Mesendoderm (in vitro differentiated cells): ENCODE measurements at regions not wholly inside any gene's neighbourhood (a gene's known extent, or its start where the extent isn't known, plus 50 kb on each side); places are given as distances from the start of the nearest gene placed in this dataset.

Experiments
- DNase-seq: peaks from one replicate; pipeline ENCODE4 v3.0.0; 2013
- H2AK5ac ChIP-seq: 2 replicates; pipeline ENCODE4 v1.6.1; 2013; ENCODE audit warnings: low read length, inconsistent platforms
- H2BK120ac ChIP-seq: 2 replicates; pipeline ENCODE4 v1.6.1; 2013; ENCODE audit warnings: low read depth, mild to moderate bottlenecking, low read length, moderate library complexity, mixed read lengths
- H2BK15ac ChIP-seq: replicated peaks from 2 replicates; pipeline ENCODE4 v1.6.1; 2013; ENCODE audit warnings: low read depth, mild to moderate bottlenecking, moderate library complexity
- H2BK5ac ChIP-seq: 2 replicates; pipeline ENCODE4 v1.6.1; 2013; ENCODE audit warnings: low read length, inconsistent platforms
- H3K18ac ChIP-seq: 2 replicates; pipeline ENCODE4 v1.6.1; 2013; ENCODE audit warnings: mild to moderate bottlenecking, low read length, mixed read lengths
- H3K23ac ChIP-seq: one replicate; pipeline ENCODE4 v1.6.1; 2013; ENCODE audit warnings: low read length
- H3K27ac ChIP-seq: 2 replicates; pipeline ENCODE4 v1.5.1; 2013; ENCODE audit warnings: low read depth, mild to moderate bottlenecking, inconsistent platforms, low read length, moderate library complexity
- H3K27me3 ChIP-seq: 2 replicates; pipeline ENCODE4 v1.6.1; 2013; ENCODE audit warnings: low read length, control low read depth, mild to moderate bottlenecking, inconsistent platforms; ENCODE audit not compliant: insufficient read depth, poor library complexity
- H3K36me3 ChIP-seq: 2 replicates; pipeline ENCODE4 v1.6.1; 2013; ENCODE audit warnings: low read length, inconsistent platforms; ENCODE audit not compliant: control insufficient read depth, insufficient read depth
- H3K4ac ChIP-seq: one replicate; pipeline ENCODE4 v1.6.1; 2013; ENCODE audit warnings: low read depth, mild to moderate bottlenecking, low read length, moderate library complexity
- H3K4me1 ChIP-seq: 2 replicates; pipeline ENCODE4 v1.6.1; 2013; ENCODE audit warnings: low read depth, low read length, inconsistent platforms; ENCODE audit not compliant: control insufficient read depth
- H3K4me2 ChIP-seq: 2 replicates; pipeline ENCODE4 v1.6.1; 2013; ENCODE audit warnings: low read length
- H3K4me3 ChIP-seq: 2 replicates; pipeline ENCODE4 v1.5.1; 2013; ENCODE audit warnings: mild to moderate bottlenecking, low read length
- H3K56ac ChIP-seq: one replicate; pipeline ENCODE4 v1.6.1; 2013; ENCODE audit warnings: low read length
- H3K79me1 ChIP-seq: 2 replicates; pipeline ENCODE4 v1.6.1; 2013; ENCODE audit warnings: low read length, inconsistent platforms
- H3K79me2 ChIP-seq: 2 replicates; pipeline ENCODE4 v1.6.1; 2013; ENCODE audit warnings: mild to moderate bottlenecking, low read length; ENCODE audit not compliant: control insufficient read depth, insufficient read depth
- H3K9ac ChIP-seq: 2 replicates; pipeline ENCODE4 v1.6.1; 2013; ENCODE audit warnings: low read length, inconsistent platforms
- H4K5ac ChIP-seq: one replicate; pipeline ENCODE4 v1.6.1; 2013; ENCODE audit warnings: low read length
- H4K8ac ChIP-seq: one replicate; pipeline ENCODE4 v1.6.1; 2013; ENCODE audit warnings: low read depth, mild to moderate bottlenecking, control low read depth, low read length, moderate library complexity
- WGBS: extraction: QIAGEN DNeasy Blood & Tissue Kit; methylation state at CpG from one replicate; pipeline ENCODE4 v1.1.7; 2013; ENCODE audit warnings: low lambda C conversion rate, missing lambda C conversion rate; ENCODE audit not compliant: insufficient coverage; ENCODE audit errors: extremely low coverage; 5-methylcytosine and 5-hydroxymethylcytosine counted together

DNA sequence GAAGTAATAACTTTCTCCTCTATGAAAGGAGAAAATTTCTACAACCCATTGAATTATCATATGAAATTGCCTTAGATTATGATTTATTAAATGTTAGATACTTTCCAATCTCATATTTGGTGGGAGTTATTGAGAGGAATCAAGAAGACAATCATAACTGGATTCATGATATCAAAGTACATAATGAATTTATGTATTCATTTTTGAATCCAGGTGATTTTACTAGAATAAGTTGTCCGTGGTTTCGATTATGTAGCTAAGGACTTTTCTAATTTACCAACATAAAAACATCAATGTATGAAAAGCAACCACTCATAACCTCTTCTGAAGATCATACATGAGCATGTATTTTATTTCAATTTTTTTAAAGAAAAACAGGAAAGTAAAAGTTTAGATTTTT lies 1225.0 kb upstream of the MIR17HG start:
- no peak overlapping the region for H2BK5ac ChIP-seq

DNA sequence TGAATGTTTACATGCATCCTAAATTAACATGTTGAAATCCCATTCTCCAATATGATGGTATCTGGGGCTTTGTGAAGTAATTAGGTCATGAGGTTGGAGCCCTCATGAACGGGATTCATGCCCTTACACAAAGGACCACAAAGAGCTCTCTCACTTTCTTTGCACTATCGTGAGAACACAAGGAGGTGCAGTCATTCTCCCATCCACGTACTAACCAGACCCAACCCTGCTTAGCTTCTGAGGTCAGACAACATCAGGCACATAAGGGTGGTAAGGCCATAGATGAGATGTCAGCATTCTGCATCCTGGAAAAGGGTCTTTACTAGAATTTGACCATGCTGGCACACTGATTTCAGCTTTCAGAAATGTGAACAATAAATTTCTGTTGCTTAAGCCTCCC lies 1211.9 kb upstream of the MIR17HG start:
- Histone ChIP-seq H2BK5ac (no peak overlapping the region), H3K4ac (no peak overlapping the region), H4K5ac (no peak overlapping the region), H3K36me3 (no peaks in the 10 kb centered on the region), H3K23ac (no peak overlapping the region), H3K4me3 (no peak overlapping the region), H3K79me1 (no peaks in the 10 kb centered on the region), H3K9ac (no peak overlapping the region), H2AK5ac (no peak overlapping the region), H3K27ac (no peak overlapping the region), H4K8ac (no peak overlapping the region), H3K27me3 (no peaks in the 10 kb centered on the region), H2BK15ac (no peak overlapping the region), H2BK120ac (no peak overlapping the region), H3K79me2 (no peaks in the 10 kb centered on the region), H3K56ac (no peak overlapping the region), H3K18ac (no peak overlapping the region), H3K4me1 (no peaks in the 10 kb centered on the region), H3K4me2 (no peak overlapping the region)
- no peak for DNase-seq
- WGBS, result no CpG with 5 or more reads among the region's 3 CpGs

More for the DNA sequence above, 1225.0 kb upstream of the MIR17HG start:
- no peak overlapping the region for H2AK5ac ChIP-seq
- no peak overlapping the region for H3K27ac ChIP-seq
- H3K56ac ChIP-seq, result no peak overlapping the region
- H3K4me1 ChIP-seq, result no peaks in the 10 kb centered on the region
- no peak overlapping the region for H3K4ac ChIP-seq
- H3K27me3 ChIP-seq, result no peaks in the 10 kb centered on the region
- H4K5ac ChIP-seq, result no peak overlapping the region
- no peak overlapping the region for H3K9ac ChIP-seq
- H3K4me3 ChIP-seq, result no peak overlapping the region
- H3K79me1 ChIP-seq, result no peaks in the 10 kb centered on the region
- H3K18ac ChIP-seq, result no peak overlapping the region
- no peak for DNase-seq
- no peak overlapping the region for H2BK120ac ChIP-seq
- H3K4me2 ChIP-seq, result no peak overlapping the region
- no peak overlapping the region for H4K8ac ChIP-seq
- H2BK15ac ChIP-seq, result no peak overlapping the region
- no peaks in the 10 kb centered on the region for H3K36me3 ChIP-seq
- no CpG with 5 or more reads among the region's 2 CpGs for WGBS
- no peaks in the 10 kb centered on the region for H3K79me2 ChIP-seq
- H3K23ac ChIP-seq, result no peak overlapping the region

DNA sequence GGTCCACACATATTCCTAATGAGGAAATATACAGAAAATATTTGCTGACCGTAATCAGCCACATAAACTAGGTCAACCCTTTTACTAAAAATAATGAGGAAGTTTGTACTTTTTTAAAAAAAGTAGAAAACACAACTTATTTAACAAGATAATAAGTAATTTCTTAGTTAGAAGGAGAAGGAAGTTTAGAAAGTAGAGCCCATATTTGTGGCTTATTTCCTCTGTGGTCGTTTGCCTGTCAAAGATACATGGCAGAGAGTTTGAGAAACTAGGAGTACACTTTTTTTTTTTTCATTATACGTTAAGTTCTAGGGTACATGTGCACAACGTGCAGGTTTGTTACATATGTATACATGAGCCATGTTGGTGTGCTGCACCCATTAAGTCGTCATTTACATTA lies 1205.2 kb upstream of the MIR17HG start:
- H3K18ac ChIP-seq, result no peak overlapping the region
- no peaks in the 10 kb centered on the region for H3K79me2 ChIP-seq
- DNase-seq, result no peak
- H4K8ac ChIP-seq, result no peak overlapping the region
- no peak overlapping the region for H3K4me3 ChIP-seq
- H2BK15ac ChIP-seq, result no peak overlapping the region
- no peaks in the 10 kb centered on the region for H3K36me3 ChIP-seq
- no peaks in the 10 kb centered on the region for H3K79me1 ChIP-seq
- no CpG with 5 or more reads among the region's 5 CpGs for WGBS
- H3K27ac ChIP-seq, result no peak overlapping the region
- no peak overlapping the region for H3K4ac ChIP-seq
- H3K9ac ChIP-seq, result no peak overlapping the region
- H2BK5ac ChIP-seq, result no peak overlapping the region
- H3K56ac ChIP-seq, result no peak overlapping the region
- H3K23ac ChIP-seq, result no peak overlapping the region
- no peak overlapping the region for H2AK5ac ChIP-seq
- no peaks in the 10 kb centered on the region for H3K27me3 ChIP-seq
- no peak overlapping the region for H3K4me2 ChIP-seq
- no peaks in the 10 kb centered on the region for H3K4me1 ChIP-seq
- no peak overlapping the region for H2BK120ac ChIP-seq
- no peak overlapping the region for H4K5ac ChIP-seq

DNA sequence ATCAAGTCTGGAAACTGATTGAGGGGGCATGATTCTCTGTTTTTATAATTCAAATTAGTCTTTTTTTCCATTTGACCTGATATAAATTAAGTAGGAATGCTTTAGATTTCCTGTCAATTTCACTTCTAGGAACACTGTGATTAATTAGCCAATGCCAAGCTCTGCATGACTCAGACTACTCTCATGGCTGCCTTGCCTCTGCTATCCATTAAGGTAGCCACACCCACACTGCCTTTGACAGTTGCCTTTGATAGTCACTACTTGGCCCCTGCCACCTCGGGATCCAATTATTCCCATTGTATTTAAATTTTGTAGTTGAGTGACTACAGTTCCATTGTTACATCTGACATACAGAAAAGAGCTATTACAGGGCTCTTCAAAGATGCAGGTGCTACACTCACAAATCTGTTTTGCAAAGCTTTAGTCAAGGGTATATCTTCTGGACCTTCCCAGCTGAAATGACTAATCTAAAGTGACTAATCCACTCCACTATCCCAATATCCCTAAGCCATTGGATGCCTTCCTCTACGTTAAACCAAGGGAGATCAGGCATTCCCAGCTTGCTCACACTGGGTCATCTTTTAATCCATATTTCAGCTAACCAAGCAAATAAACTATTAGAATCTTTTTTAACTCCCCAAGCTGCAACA lies 1193.1 kb upstream of the MIR17HG start:
- no peak overlapping the region for H4K5ac ChIP-seq
- H3K79me2 ChIP-seq, result no peaks in the 10 kb centered on the region
- no peak overlapping the region for H2AK5ac ChIP-seq
- H3K18ac ChIP-seq, result no peak overlapping the region
- H4K8ac ChIP-seq, result no peak overlapping the region
- no peak overlapping the region for H2BK120ac ChIP-seq
- H3K27me3 ChIP-seq, result no peaks in the 10 kb centered on the region
- H3K9ac ChIP-seq, result no peak overlapping the region
- H3K4me1 ChIP-seq, result no peaks in the 10 kb centered on the region
- no peak overlapping the region for H2BK15ac ChIP-seq
- no peak overlapping the region for H3K56ac ChIP-seq
- no peak overlapping the region for H3K27ac ChIP-seq
- H3K23ac ChIP-seq, result no peak overlapping the region
- H2BK5ac ChIP-seq, result no peak overlapping the region
- H3K36me3 ChIP-seq, result no peaks in the 10 kb centered on the region
- no peak overlapping the region for H3K4me2 ChIP-seq
- H3K79me1 ChIP-seq, result no peaks in the 10 kb centered on the region
- no peak overlapping the region for H3K4me3 ChIP-seq
- WGBS, result no CpG with 5 or more reads among the region's 2 CpGs
- no peak overlapping the region for H3K4ac ChIP-seq
- peak; percentile 8 for DNase-seq

DNA sequence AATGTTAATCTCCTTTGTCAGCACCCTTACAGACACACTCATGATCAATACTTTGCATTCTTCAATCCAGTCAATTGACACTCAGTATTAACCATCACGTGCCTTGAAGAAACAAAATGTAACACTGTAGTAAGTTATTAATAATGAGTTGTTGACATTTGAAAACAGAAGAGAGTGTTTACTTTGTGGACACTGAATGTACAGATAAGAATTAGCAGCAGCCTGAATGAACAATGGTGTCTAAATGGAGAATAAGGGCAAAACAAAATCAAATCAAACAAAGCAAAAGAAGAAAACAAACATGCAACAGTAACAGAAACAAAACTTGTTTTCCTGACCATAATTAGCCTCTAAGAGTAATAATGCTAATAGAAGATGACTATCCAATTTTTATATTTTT lies 1191.1 kb upstream of the MIR17HG start:
- DNase-seq, result no peak
- H3K23ac ChIP-seq, result no peak overlapping the region
- no peaks in the 10 kb centered on the region for H3K79me1 ChIP-seq
- no peak overlapping the region for H3K4me3 ChIP-seq
- H3K36me3 ChIP-seq, result no peaks in the 10 kb centered on the region
- no CpG with 5 or more reads among the region's 1 CpG for WGBS
- H4K8ac ChIP-seq, result no peak overlapping the region
- H3K27me3 ChIP-seq, result no peaks in the 10 kb centered on the region
- no peaks in the 10 kb centered on the region for H3K79me2 ChIP-seq
- H2BK5ac ChIP-seq, result no peak overlapping the region
- H3K4me2 ChIP-seq, result no peak overlapping the region
- no peak overlapping the region for H3K4ac ChIP-seq
- H3K9ac ChIP-seq, result no peak overlapping the region
- H3K27ac ChIP-seq, result no peak overlapping the region
- no peak overlapping the region for H2BK15ac ChIP-seq
- H3K4me1 ChIP-seq, result no peaks in the 10 kb centered on the region
- H3K18ac ChIP-seq, result no peak overlapping the region
- no peak overlapping the region for H4K5ac ChIP-seq
- no peak overlapping the region for H2AK5ac ChIP-seq
- no peak overlapping the region for H3K56ac ChIP-seq
- H2BK120ac ChIP-seq, result no peak overlapping the region

DNA sequence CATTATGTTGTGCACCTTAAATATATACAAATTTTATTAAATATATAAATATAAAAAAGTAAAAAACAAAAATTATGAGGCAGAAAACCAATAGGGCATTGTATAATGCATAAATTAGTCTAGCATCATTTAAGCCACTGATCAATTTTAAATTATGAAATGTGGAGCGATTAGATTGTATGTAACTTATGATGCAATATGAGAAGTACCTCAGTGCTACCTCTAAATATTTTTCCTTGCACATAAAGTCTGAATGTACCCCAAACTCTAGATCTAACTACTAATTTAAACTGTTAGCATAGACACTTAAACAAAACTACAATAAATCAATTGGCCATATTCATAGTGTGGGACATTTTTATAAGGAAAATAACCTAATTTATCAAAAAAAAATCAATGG lies 1178.5 kb upstream of the MIR17HG start:
- WGBS, result no CpG with 5 or more reads among the region's 1 CpG
- no peak overlapping the region for H2BK15ac ChIP-seq
- H2BK120ac ChIP-seq, result no peak overlapping the region
- no peak overlapping the region for H3K9ac ChIP-seq
- no peak overlapping the region for H2AK5ac ChIP-seq
- no peaks in the 10 kb centered on the region for H3K79me1 ChIP-seq
- H4K5ac ChIP-seq, result no peak overlapping the region
- no peak overlapping the region for H3K27ac ChIP-seq
- DNase-seq, result no peak
- no peak overlapping the region for H3K23ac ChIP-seq
- no peaks in the 10 kb centered on the region for H3K4me1 ChIP-seq
- H4K8ac ChIP-seq, result no peak overlapping the region
- no peaks in the 10 kb centered on the region for H3K27me3 ChIP-seq
- H2BK5ac ChIP-seq, result no peak overlapping the region
- no peak overlapping the region for H3K4me2 ChIP-seq
- H3K79me2 ChIP-seq, result no peaks in the 10 kb centered on the region
- H3K56ac ChIP-seq, result no peak overlapping the region
- H3K36me3 ChIP-seq, result no peaks in the 10 kb centered on the region
- H3K18ac ChIP-seq, result no peak overlapping the region
- no peak overlapping the region for H3K4me3 ChIP-seq
- no peak overlapping the region for H3K4ac ChIP-seq
